Nephron (organoid): ENCODE measurements at regions not wholly inside any gene's neighbourhood (a gene's known extent, or its start where the extent isn't known, plus 50 kb on each side); places are given as distances from the start of the nearest gene placed in this dataset.

Experiments used
- H3K27ac Mint-ChIP-seq, 3 experiments: 2 replicates each; pipeline ENCODE4 v1.8.0; 2020; ENCODE audit warnings: mixed read lengths in 3 of 3, mild to moderate bottlenecking in 2 of 3, moderate library complexity in 1 of 3
- H3K27me3 Mint-ChIP-seq: 2 replicates; pipeline ENCODE4 v1.8.0; 2021; ENCODE audit warnings: low read depth, mild to moderate bottlenecking, moderate library complexity, mixed read lengths
- H3K36me3 Mint-ChIP-seq: 2 replicates; pipeline ENCODE4 v1.8.0; 2020; ENCODE audit warnings: low read depth, mixed read lengths
- H3K4me1 Mint-ChIP-seq: 2 replicates; pipeline ENCODE4 v1.8.0; 2020; ENCODE audit warnings: mixed read lengths
- H3K4me3 Mint-ChIP-seq, 3 experiments: 2 replicates each; pipeline ENCODE4 v1.8.0; 2020; ENCODE audit warnings: mild to moderate bottlenecking in 3 of 3, mixed read lengths in 3 of 3, moderate library complexity in 2 of 3
- H3K9me3 Mint-ChIP-seq: 2 replicates; pipeline ENCODE4 v1.8.0; 2020; ENCODE audit warnings: mixed read lengths
- TF ChIP-seq, protein P1 (sequence below), 3 experiments: fragments of 200-600 bp; sonication (generic); IDR thresholded peaks; one replicate each; pipeline ENCODE4 v1.5.0; 2021; ENCODE audit warnings: antibody characterized with exemption in 3 of 3; ENCODE audit not compliant: unreplicated experiment in 3 of 3

DNA sequence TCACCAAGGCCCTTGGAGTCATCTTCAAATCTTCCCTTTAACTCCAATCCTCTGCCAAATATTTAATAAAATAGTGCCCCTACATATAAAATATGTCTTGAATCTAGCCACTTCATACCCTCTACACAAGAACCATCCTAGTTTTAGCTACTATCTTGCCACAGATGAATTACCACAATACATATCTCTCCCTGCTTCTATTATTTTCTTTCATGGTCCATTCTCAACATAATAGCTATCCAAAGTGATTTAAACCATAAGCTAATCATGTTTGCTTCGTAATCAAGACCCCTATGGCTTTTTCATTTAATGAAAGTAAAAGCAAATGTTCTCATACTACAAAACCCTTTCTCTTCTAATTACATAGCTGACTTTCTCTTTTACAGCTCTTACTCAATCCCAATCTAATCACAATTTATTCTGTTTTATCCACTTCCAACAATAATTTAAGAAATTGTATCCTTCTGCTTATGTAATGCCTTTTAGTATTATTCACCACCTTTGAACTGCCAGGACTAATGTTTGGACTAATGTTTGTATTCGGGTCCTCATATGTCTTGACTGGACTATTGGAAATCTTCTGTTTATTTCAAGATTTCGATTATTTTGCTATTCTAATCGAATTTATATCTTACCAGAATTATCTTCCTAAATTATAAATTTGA lies 412.0 kb downstream of the SLITRK1 start:
- Mint-ChIP-seq H3K27me3 (no peaks in the 10 kb centered on the region), H3K27ac (no peak overlapping the region), H3K9me3 (peaks cover 5% of the 10 kb centered on the region), H3K4me3 (no peak overlapping the region), H3K36me3 (no peaks in the 10 kb centered on the region), H3K4me1 (no peaks in the 10 kb centered on the region)
- TF ChIP-seq, protein P1, sequence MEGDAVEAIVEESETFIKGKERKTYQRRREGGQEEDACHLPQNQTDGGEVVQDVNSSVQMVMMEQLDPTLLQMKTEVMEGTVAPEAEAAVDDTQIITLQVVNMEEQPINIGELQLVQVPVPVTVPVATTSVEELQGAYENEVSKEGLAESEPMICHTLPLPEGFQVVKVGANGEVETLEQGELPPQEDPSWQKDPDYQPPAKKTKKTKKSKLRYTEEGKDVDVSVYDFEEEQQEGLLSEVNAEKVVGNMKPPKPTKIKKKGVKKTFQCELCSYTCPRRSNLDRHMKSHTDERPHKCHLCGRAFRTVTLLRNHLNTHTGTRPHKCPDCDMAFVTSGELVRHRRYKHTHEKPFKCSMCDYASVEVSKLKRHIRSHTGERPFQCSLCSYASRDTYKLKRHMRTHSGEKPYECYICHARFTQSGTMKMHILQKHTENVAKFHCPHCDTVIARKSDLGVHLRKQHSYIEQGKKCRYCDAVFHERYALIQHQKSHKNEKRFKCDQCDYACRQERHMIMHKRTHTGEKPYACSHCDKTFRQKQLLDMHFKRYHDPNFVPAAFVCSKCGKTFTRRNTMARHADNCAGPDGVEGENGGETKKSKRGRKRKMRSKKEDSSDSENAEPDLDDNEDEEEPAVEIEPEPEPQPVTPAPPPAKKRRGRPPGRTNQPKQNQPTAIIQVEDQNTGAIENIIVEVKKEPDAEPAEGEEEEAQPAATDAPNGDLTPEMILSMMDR (IDR thresholded peaks at IDR 0.05; ENCODE audit: unreplicated experiment in 3 of 3), result no peak

DNA sequence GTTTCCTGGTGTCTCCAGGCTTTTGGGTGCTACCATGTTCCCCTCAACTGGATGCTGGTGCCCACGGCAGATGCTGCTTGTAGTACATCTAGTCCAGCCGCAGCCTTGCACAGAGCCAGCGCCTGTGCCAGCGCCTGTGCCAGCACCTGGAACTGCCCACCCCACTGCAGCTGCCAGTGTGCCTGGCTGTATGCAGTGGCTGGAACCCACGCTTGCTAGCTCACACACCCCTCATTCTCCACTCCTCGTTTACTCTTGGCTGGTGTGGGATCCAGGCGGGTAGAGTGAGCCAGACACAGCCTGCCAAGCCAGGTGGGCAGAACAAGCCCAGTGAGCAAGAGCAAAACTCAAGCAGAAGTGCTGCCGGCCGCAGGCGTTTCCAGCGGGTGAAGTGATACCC lies 428.6 kb downstream of the SLITRK1 start:
- TF ChIP-seq, protein P1 (IDR thresholded peaks at IDR 0.05; ENCODE audit: unreplicated experiment in 3 of 3), result no peak
- Mint-ChIP-seq H3K36me3 (no peaks in the 10 kb centered on the region), H3K27ac (no peak overlapping the region), H3K27me3 (no peaks in the 10 kb centered on the region), H3K9me3 (no peaks in the 10 kb centered on the region), H3K4me1 (no peaks in the 10 kb centered on the region), H3K4me3 (no peak overlapping the region)

DNA sequence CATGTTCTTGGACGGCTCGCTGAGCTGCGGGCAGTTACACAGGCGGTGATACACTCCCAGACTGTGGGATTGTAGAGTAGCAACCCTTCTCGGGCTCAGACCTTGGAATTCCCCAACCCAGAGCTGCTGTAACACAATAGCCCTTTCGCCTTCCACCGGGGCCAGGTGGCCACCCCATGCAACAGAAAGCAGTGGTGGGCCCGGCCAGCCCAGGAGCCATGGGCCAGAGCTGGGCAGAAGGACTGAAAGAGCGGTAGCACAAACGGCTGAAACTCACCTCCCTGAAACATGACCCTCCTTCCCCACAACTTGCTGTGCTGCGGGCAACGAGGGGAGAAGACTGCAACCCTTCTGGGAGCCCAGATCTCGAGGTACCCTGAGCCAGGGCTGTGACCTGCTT lies 429.0 kb downstream of the SLITRK1 start:
- no peak overlapping the region for H3K27ac Mint-ChIP-seq
- no peaks in the 10 kb centered on the region for H3K4me1 Mint-ChIP-seq
- TF ChIP-seq, protein P1 (IDR thresholded peaks at IDR 0.05; ENCODE audit: unreplicated experiment in 3 of 3), result no peak
- H3K4me3 Mint-ChIP-seq, result no peak overlapping the region
- no peaks in the 10 kb centered on the region for H3K9me3 Mint-ChIP-seq
- H3K36me3 Mint-ChIP-seq, result no peaks in the 10 kb centered on the region
- no peaks in the 10 kb centered on the region for H3K27me3 Mint-ChIP-seq

DNA sequence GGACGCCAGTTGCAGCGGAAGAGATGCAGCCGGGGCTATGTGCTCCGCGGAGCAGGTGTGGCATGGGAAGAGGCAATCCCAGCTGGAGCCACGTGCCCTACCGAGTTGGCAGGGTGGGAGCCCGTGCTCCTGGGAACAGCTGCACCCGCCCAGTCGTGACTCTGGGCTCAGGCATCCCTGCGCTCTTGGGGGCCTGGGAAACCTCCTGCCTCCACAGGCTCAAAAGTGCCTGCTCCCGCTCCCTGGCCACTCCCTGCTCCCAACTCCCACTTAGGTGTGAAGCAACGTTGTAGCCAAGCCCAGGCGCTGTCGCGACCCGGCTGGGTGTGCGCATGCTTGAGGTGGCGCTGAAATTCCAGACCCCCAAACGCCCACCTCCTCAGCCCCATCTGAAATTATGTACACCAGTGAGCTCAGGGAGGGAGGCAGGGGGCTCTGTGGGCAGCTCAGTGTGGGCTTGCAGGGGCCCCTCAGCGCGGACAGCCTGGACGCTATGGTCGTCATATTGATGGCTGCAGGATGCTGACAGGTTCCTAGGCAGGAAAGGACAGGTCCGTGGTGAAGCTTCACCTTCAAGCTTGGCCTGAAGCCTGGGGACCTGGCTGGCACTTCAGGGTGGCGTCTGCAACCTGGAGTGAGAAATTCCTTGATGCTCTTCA lies 429.9 kb downstream of the SLITRK1 start:
- Mint-ChIP-seq H3K4me3 (no peak overlapping the region), H3K36me3 (no peaks in the 10 kb centered on the region), H3K27me3 (no peaks in the 10 kb centered on the region), H3K9me3 (no peaks in the 10 kb centered on the region), H3K4me1 (no peaks in the 10 kb centered on the region), H3K27ac (no peak overlapping the region)
- TF ChIP-seq, protein P1 (IDR thresholded peaks at IDR 0.05; ENCODE audit: unreplicated experiment in 3 of 3), result no peak

DNA sequence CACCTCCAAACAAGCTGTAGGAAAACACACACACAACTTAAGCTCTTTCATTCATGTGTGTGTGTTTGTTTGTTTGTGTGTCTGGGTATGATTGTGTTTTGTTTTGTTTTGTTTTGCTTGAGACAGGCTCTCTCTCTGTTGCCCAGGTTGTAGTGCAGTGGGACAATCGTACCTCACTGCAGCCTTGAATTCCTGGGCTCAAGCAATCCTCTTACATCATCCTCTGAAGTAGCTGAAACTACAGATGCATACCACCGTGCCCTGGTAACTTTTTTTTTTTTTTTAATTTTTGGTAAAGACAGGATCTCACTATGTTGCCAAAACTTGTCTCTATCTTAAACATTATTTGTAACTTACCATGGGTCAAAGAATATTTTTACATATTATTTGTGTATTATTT lies 431.7 kb downstream of the SLITRK1 start:
- Mint-ChIP-seq H3K9me3 (no peaks in the 10 kb centered on the region), H3K36me3 (no peaks in the 10 kb centered on the region), H3K27ac (no peak overlapping the region), H3K4me1 (no peaks in the 10 kb centered on the region), H3K27me3 (no peaks in the 10 kb centered on the region), H3K4me3 (no peak overlapping the region)
- TF ChIP-seq, protein P1 (IDR thresholded peaks at IDR 0.05; ENCODE audit: unreplicated experiment in 3 of 3), result no peak
